ENCODE measurements at regions not wholly inside any gene's neighbourhood (a gene's known extent, or its start where the extent isn't known, plus 50 kb on each side); places are given as distances from the start of the nearest gene placed in this dataset.

DNA sequence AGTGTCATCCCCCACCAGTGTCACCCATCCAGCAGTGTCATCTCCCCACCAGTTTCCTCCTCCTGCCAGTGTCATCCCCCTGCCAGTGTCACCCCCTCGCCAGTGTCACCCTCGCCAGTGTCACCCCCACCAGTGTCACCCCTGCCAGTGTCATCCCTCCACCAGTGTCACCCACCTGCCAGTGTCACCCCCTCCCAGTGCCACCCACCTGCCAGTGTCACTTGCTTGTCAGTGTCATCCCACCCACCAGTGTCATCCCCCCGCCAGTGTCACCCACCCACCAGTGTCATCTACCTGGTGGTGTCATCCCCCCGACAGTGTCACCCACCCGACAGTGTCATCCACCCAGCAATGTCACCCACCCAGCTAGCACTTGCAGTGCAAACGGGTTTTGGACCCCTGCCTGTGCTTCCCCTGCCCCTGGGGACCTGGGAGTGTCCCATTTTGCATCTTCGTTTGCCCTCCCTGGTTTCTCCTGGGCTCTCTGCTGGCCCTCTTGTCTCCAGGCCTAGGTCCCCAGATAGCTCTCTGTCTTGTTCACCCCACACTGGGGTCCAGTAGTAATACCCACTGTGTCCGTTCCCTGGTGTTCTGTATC, 99.8 kb upstream of the PRR20G start:
- no peak for TF ChIP-seq SMC3 (IDR thresholded peaks at IDR 0.05; ENCODE audit: low read depth, low read length)
- TF ChIP-seq POLR2AphosphoS5 (IDR thresholded peaks at IDR 0.05; ENCODE audit: low read depth, low read length) = no peak
- TF ChIP-seq, protein P1, sequence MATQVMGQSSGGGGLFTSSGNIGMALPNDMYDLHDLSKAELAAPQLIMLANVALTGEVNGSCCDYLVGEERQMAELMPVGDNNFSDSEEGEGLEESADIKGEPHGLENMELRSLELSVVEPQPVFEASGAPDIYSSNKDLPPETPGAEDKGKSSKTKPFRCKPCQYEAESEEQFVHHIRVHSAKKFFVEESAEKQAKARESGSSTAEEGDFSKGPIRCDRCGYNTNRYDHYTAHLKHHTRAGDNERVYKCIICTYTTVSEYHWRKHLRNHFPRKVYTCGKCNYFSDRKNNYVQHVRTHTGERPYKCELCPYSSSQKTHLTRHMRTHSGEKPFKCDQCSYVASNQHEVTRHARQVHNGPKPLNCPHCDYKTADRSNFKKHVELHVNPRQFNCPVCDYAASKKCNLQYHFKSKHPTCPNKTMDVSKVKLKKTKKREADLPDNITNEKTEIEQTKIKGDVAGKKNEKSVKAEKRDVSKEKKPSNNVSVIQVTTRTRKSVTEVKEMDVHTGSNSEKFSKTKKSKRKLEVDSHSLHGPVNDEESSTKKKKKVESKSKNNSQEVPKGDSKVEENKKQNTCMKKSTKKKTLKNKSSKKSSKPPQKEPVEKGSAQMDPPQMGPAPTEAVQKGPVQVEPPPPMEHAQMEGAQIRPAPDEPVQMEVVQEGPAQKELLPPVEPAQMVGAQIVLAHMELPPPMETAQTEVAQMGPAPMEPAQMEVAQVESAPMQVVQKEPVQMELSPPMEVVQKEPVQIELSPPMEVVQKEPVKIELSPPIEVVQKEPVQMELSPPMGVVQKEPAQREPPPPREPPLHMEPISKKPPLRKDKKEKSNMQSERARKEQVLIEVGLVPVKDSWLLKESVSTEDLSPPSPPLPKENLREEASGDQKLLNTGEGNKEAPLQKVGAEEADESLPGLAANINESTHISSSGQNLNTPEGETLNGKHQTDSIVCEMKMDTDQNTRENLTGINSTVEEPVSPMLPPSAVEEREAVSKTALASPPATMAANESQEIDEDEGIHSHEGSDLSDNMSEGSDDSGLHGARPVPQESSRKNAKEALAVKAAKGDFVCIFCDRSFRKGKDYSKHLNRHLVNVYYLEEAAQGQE (IDR thresholded peaks at IDR 0.05; ENCODE audit: low read depth, low read length) = no peak
- TF ChIP-seq, protein P2, sequence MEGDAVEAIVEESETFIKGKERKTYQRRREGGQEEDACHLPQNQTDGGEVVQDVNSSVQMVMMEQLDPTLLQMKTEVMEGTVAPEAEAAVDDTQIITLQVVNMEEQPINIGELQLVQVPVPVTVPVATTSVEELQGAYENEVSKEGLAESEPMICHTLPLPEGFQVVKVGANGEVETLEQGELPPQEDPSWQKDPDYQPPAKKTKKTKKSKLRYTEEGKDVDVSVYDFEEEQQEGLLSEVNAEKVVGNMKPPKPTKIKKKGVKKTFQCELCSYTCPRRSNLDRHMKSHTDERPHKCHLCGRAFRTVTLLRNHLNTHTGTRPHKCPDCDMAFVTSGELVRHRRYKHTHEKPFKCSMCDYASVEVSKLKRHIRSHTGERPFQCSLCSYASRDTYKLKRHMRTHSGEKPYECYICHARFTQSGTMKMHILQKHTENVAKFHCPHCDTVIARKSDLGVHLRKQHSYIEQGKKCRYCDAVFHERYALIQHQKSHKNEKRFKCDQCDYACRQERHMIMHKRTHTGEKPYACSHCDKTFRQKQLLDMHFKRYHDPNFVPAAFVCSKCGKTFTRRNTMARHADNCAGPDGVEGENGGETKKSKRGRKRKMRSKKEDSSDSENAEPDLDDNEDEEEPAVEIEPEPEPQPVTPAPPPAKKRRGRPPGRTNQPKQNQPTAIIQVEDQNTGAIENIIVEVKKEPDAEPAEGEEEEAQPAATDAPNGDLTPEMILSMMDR (IDR thresholded peaks at IDR 0.05) = no peak
- no peak for TF ChIP-seq RAD21 (IDR thresholded peaks at IDR 0.05; ENCODE audit: low read length)
- no peak for TF ChIP-seq FOXM1 (IDR thresholded peaks at IDR 0.05; ENCODE audit: low read depth)
- TF ChIP-seq, protein P3, sequence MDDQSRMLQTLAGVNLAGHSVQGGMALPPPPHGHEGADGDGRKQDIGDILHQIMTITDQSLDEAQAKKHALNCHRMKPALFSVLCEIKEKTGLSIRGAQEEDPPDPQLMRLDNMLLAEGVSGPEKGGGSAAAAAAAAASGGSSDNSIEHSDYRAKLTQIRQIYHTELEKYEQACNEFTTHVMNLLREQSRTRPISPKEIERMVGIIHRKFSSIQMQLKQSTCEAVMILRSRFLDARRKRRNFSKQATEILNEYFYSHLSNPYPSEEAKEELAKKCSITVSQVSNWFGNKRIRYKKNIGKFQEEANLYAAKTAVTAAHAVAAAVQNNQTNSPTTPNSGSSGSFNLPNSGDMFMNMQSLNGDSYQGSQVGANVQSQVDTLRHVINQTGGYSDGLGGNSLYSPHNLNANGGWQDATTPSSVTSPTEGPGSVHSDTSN (IDR thresholded peaks at IDR 0.05) = no peak
- no peak for TF ChIP-seq NRF1 (IDR thresholded peaks at IDR 0.05; ENCODE audit: low read depth, low read length)
- TF ChIP-seq EP300 (IDR thresholded peaks at IDR 0.05; ENCODE audit: borderline replicate concordance in 1 of 2, low read depth in 1 of 2, low read length in 1 of 2) = no peak
- TF ChIP-seq RFX5 (IDR thresholded peaks at IDR 0.05; ENCODE audit: low read length) = no peak
- no peak for TF ChIP-seq GATA2 (CRISPR knock-in tag; IDR thresholded peaks at IDR 0.05)
- no peak for TF ChIP-seq JUND (IDR thresholded peaks at IDR 0.05)

Measured in SK-N-SH (cell line).